SU-DHL-6 (cell line): ENCODE measurements at regions not wholly inside any gene's neighbourhood (a gene's known extent, or its start where the extent isn't known, plus 50 kb on each side); places are given as distances from the start of the nearest gene placed in this dataset.

Experiments
- H2AFZ ChIP-seq: fragments of 200-600 bp; sonication (generic); 2 replicates; pipeline ENCODE4 v1.6.1; 2014; ENCODE audit warnings: low read depth, mild to moderate bottlenecking, moderate library complexity, mixed read lengths, antibody characterized with exemption, low read length; ENCODE audit not compliant: severe bottlenecking
- H3F3A ChIP-seq: fragments of 200-600 bp; shearing (Covaris generic); 2 replicates; pipeline ENCODE4 v1.6.0; 2016; ENCODE audit warnings: antibody characterized with exemption, mild to moderate bottlenecking; ENCODE audit not compliant: insufficient read depth
- H3K27ac ChIP-seq: fragments of 200-600 bp; sonication (generic); 2 replicates; pipeline ENCODE4 v1.5.1; 2016; ENCODE audit warnings: low read depth, mild to moderate bottlenecking, low read length, moderate library complexity, mixed read lengths
- H3K27me3 ChIP-seq: fragments of 200-600 bp; sonication (generic), shearing (Covaris generic); 2 replicates; pipeline ENCODE4 v1.6.0; 2014; ENCODE audit warnings: mild to moderate bottlenecking, low read length
- H3K36me3 ChIP-seq: fragments of 200-600 bp; sonication (generic); 2 replicates; pipeline ENCODE4 v1.6.1; 2014; ENCODE audit warnings: mild to moderate bottlenecking, low read length, mixed read lengths
- H3K4me2 ChIP-seq: fragments of 300-600, 200-600 bp; shearing (Covaris generic), sonication (generic); 2 replicates; pipeline ENCODE4 v1.6.0; 2014; ENCODE audit warnings: low read length, low read depth, mild to moderate bottlenecking; ENCODE audit not compliant: poor library complexity, severe bottlenecking
- H3K4me3 ChIP-seq: fragments of 200-600 bp; sonication (generic); 2 replicates; pipeline ENCODE4 v1.5.1; 2014; ENCODE audit warnings: antibody characterized with exemption, low read length, mild to moderate bottlenecking, mixed read lengths; ENCODE audit not compliant: insufficient read depth, poor library complexity, severe bottlenecking
- H3K79me2 ChIP-seq: fragments of 200-600 bp; sonication (generic); 2 replicates; pipeline ENCODE4 v1.6.1; 2014; ENCODE audit warnings: mild to moderate bottlenecking, low read length, moderate library complexity; ENCODE audit not compliant: insufficient read depth
- H3K9ac ChIP-seq: fragments of 200-600 bp; sonication (generic); 2 replicates; pipeline ENCODE4 v1.7.0; 2014; ENCODE audit warnings: mild to moderate bottlenecking, low read length
- H3K9me2 ChIP-seq: fragments of 200-600 bp; sonication (generic); replicated peaks from 2 replicates; pipeline ENCODE4 v1.6.1; 2014; ENCODE audit warnings: low read length; ENCODE audit not compliant: insufficient read depth
- H3K9me3 ChIP-seq: fragments of 200-600 bp; sonication (generic); 2 replicates; pipeline ENCODE4 v1.6.1; 2014; ENCODE audit warnings: low read length, mixed read lengths; ENCODE audit not compliant: insufficient read depth
- H4K20me1 ChIP-seq: fragments of 200-600 bp; sonication (generic); 2 replicates; pipeline ENCODE4 v1.6.1; 2014; ENCODE audit warnings: low read depth, mild to moderate bottlenecking, antibody characterized with exemption, low read length, moderate library complexity, mixed read lengths
- EZH2phosphoT487 ChIP-seq: fragments of 200-600 bp; sonication (generic), shearing (Covaris generic); conservative IDR thresholded peaks from 2 replicates; pipeline ENCODE4 v1.6.1; 2018; ENCODE audit warnings: mild to moderate bottlenecking, antibody characterized with exemption, low read length, moderate library complexity, mixed read lengths
- TF ChIP-seq, protein P1 (sequence below): fragments of 200-600 bp; sonication (generic); IDR thresholded peaks from one replicate; pipeline ENCODE4 v1.5.1; 2017; ENCODE audit warnings: antibody characterized with exemption, mild to moderate bottlenecking, low read length, moderate library complexity; ENCODE audit not compliant: insufficient read depth, poor library complexity, severe bottlenecking

- no peaks in the 10 kb centered on the region for H3K9me3 ChIP-seq
- no peaks in the 10 kb centered on the region for H4K20me1 ChIP-seq
- no peak overlapping the region for H3K4me2 ChIP-seq
- no peak overlapping the region for H3K9ac ChIP-seq
- no peaks in the 10 kb centered on the region for H3K36me3 ChIP-seq
- TF ChIP-seq, protein P1, sequence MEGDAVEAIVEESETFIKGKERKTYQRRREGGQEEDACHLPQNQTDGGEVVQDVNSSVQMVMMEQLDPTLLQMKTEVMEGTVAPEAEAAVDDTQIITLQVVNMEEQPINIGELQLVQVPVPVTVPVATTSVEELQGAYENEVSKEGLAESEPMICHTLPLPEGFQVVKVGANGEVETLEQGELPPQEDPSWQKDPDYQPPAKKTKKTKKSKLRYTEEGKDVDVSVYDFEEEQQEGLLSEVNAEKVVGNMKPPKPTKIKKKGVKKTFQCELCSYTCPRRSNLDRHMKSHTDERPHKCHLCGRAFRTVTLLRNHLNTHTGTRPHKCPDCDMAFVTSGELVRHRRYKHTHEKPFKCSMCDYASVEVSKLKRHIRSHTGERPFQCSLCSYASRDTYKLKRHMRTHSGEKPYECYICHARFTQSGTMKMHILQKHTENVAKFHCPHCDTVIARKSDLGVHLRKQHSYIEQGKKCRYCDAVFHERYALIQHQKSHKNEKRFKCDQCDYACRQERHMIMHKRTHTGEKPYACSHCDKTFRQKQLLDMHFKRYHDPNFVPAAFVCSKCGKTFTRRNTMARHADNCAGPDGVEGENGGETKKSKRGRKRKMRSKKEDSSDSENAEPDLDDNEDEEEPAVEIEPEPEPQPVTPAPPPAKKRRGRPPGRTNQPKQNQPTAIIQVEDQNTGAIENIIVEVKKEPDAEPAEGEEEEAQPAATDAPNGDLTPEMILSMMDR = no peak
- TF ChIP-seq EZH2phosphoT487 = no peak
- H3K79me2 ChIP-seq = no peaks in the 10 kb centered on the region
- H3K27ac ChIP-seq = no peak overlapping the region
- H3F3A ChIP-seq = no peaks in the 10 kb centered on the region
- H3K4me3 ChIP-seq = no peak overlapping the region
- no peaks in the 10 kb centered on the region for H3K27me3 ChIP-seq
- no peak overlapping the region for H2AFZ ChIP-seq
- H3K9me2 ChIP-seq = no peaks in the 10 kb centered on the region
Measured at GRCh38 chr13:95411428-95412040, 110.3 kb upstream of the ABCC4 start.

GRCh38 chr13:95418946-95419345 lies 117.7 kb upstream of the ABCC4 start:
- Histone ChIP-seq H2AFZ (no peak overlapping the region), H3K4me3 (no peak overlapping the region), H3K9me3 (no peaks in the 10 kb centered on the region), H3K79me2 (no peaks in the 10 kb centered on the region), H3K27ac (no peak overlapping the region), H3K9me2 (no peaks in the 10 kb centered on the region), H3K9ac (no peak overlapping the region), H3K4me2 (no peak overlapping the region), H4K20me1 (no peaks in the 10 kb centered on the region), H3F3A (no peaks in the 10 kb centered on the region), H3K27me3 (no peaks in the 10 kb centered on the region), H3K36me3 (no peaks in the 10 kb centered on the region)
- no peak for TF ChIP-seq EZH2phosphoT487
- TF ChIP-seq, protein P1 = no peak

DNA sequence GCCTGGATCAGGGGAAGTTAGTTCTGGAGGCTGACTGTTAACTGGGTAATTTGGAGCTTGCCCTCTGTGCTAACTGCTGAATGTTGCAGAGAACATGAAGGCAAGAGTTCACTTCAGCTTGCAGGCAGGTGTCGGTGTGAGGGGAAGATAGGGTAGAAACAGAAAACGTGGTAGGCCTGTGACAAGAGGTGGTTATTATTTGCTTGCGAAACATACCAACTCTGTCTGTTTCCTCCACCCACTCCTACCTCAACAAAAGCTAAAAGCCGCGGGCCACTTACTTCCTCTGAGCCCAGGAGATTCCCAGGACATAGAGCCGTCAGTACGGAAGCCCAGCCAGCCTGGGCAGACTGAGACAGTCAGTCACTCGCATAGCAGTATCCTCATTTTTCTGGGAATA lies 119.2 kb upstream of the ABCC4 start:
- H3K27ac ChIP-seq = no peak overlapping the region
- no peak overlapping the region for H3K4me2 ChIP-seq
- H4K20me1 ChIP-seq = no peaks in the 10 kb centered on the region
- H3K9me2 ChIP-seq = no peaks in the 10 kb centered on the region
- no peaks in the 10 kb centered on the region for H3K79me2 ChIP-seq
- H3K4me3 ChIP-seq = no peak overlapping the region
- H2AFZ ChIP-seq = no peak overlapping the region
- H3K27me3 ChIP-seq = no peaks in the 10 kb centered on the region
- TF ChIP-seq EZH2phosphoT487 = no peak
- TF ChIP-seq, protein P1 = no peak
- H3K9me3 ChIP-seq = no peaks in the 10 kb centered on the region
- H3K9ac ChIP-seq = no peak overlapping the region
- H3F3A ChIP-seq = no peaks in the 10 kb centered on the region
- H3K36me3 ChIP-seq = no peaks in the 10 kb centered on the region
